Heart left ventricle (tissue), 13 donors: ENCODE measurements at regions not wholly inside any gene's neighbourhood (a gene's known extent, or its start where the extent isn't known, plus 50 kb on each side); places are given as distances from the start of the nearest gene placed in this dataset.

ENCODE experiments used
- CTCF ChIP-seq, 12 donors: fragments of 200-600 bp; sonication (generic) in 4 of 12; IDR thresholded peaks; one replicate each; pipeline versions ENCODE4 v1.5.0 to v1.8.0; 2018 to 2022; ENCODE audit warnings: antibody characterized with exemption in 12 of 12, mild to moderate bottlenecking in 5 of 12
- POLR2A ChIP-seq, 2 donors: fragments of 450-650 bp; IDR thresholded peaks; one replicate each; pipeline ENCODE4 v1.6.1; 2017; ENCODE audit warnings: antibody characterized with exemption in 2 of 2, mild to moderate bottlenecking in 2 of 2, moderate library complexity in 2 of 2
- donor health status: ischemic (EF 13 %, LVEDD 7.1; RV severe dilation, severe dysfunction).
- donor health status: DM: no; HTN: yes; CAD: no.
- donor health status: DM: no; HTN: no; CAD: no.
- donor health status: ischemic (EF 25% LVEDD 6.9; RV normal size, moderate dysfunction).
- donor health status: ischemic (EF 25% LVEDD 5.7; RV mildly dilated, moderate dysfunction).
- donor health status: ischemic (EF 35%, LVEDD 5.7; RV mildly dilated, moderate dysfunction).
- donor health status: nonischemic (EF 11% LVEDD 7.7; RV severe dilation, severe dysfunction).
- donor health status: DM: yes; HTN: yes; CAD: no.
- donor health status: PGD.
- donor health status: ischemic (EF 29% LVEDD 5.4; RV normal size, mild dysfunction).
- donor health status: nonischemic (EF 23%, LVEDD 6.1; RV moderate dilation, normal function).

GRCh38 chr10:106214243-106214642 is 950.3 kb downstream of the SORCS1 start:
- TF ChIP-seq CTCF (IDR thresholded peaks at IDR 0.05) (no peak), POLR2A (IDR thresholded peaks at IDR 0.05) (no peak)
